MV-4-11 (cell line): ENCODE measurements at regions not wholly inside any gene's neighbourhood (a gene's known extent, or its start where the extent isn't known, plus 50 kb on each side); places are given as distances from the start of the nearest gene placed in this dataset.
A peak's percentile ranks its signal among the peaks of the same experiment; 100 is the strongest.

Source experiments
- DNase-seq: peaks from one replicate; lab custom pipeline; 2025; lab: John Stamatoyannopoulos, UW

GRCh38 chr7:113710310-113711096 lies 208.3 kb downstream of the PPP1R3A start:
- DNase-seq, result peak; percentile 57

GRCh38 chr7:113705439-113705838 lies 213.4 kb downstream of the PPP1R3A start:
- peak; percentile 29 for DNase-seq

- DNase-seq, result no peak
Measured at GRCh38 chr7:113698556-113699220, 220.1 kb downstream of the PPP1R3A start.

GRCh38 chr7:113694149-113694548 lies 224.7 kb downstream of the PPP1R3A start:
- DNase-seq, result no peak

- DNase-seq, result no peak
Measured at GRCh38 chr7:113684165-113684564, 234.6 kb downstream of the PPP1R3A start.

GRCh38 chr7:113677811-113678210 lies 241.0 kb downstream of the PPP1R3A start:
- DNase-seq, result no peak

- DNase-seq, result peak; percentile 61
Measured at GRCh38 chr7:113664867-113665266, 253.9 kb downstream of the PPP1R3A start.

- no peak for DNase-seq
Measured at GRCh38 chr7:113659416-113659815, 259.4 kb downstream of the PPP1R3A start.

- no peak for DNase-seq
Measured at GRCh38 chr7:113657603-113658002, 261.2 kb downstream of the PPP1R3A start.

GRCh38 chr7:113652501-113652900 lies 266.3 kb downstream of the PPP1R3A start:
- no peak for DNase-seq

GRCh38 chr7:113649556-113649955 lies 269.3 kb downstream of the PPP1R3A start:
- DNase-seq, result no peak

- DNase-seq, result no peak
Measured at GRCh38 chr7:113639221-113639620, 279.6 kb downstream of the PPP1R3A start.

GRCh38 chr7:113636727-113637421 lies 281.9 kb downstream of the PPP1R3A start:
- no peak for DNase-seq

GRCh38 chr7:113635492-113635891 lies 283.3 kb downstream of the PPP1R3A start:
- no peak for DNase-seq

- no peak for DNase-seq
Measured at GRCh38 chr7:113633073-113633472, 285.7 kb downstream of the PPP1R3A start.

- DNase-seq, result no peak
Measured at GRCh38 chr7:113628948-113629847, 289.6 kb downstream of the PPP1R3A start.

- DNase-seq, result no peak
Measured at GRCh38 chr7:113625494-113626102, 293.2 kb downstream of the PPP1R3A start.

GRCh38 chr7:113622796-113623195 lies 296.0 kb downstream of the PPP1R3A start:
- no peak for DNase-seq

- no peak for DNase-seq
Measured at GRCh38 chr7:113610572-113610971, 308.2 kb downstream of the PPP1R3A start.

GRCh38 chr7:113608782-113609181 lies 310.0 kb downstream of the PPP1R3A start:
- DNase-seq, result no peak

- DNase-seq, result no peak
Measured at GRCh38 chr7:113606325-113606724, 312.5 kb downstream of the PPP1R3A start.
